Heart left ventricle (tissue), 16 donors: ENCODE measurements at regions not wholly inside any gene's neighbourhood (a gene's known extent, or its start where the extent isn't known, plus 50 kb on each side); places are given as distances from the start of the nearest gene placed in this dataset.

Experiments
- ATAC-seq, 4 donors: fragments of 200-7000 bp; cut with Tn5 transposase; one replicate each; pipeline ENCODE4 v1.9.1; 2020 to 2022; ENCODE audit warnings: moderate library complexity in 4 of 4, mild to moderate bottlenecking in 3 of 4, moderate number of reproducible peaks in 1 of 4
- DNase-seq, 5 donors: peaks; one replicate each; pipeline ENCODE4 v3.0.0-alpha.2; 2020
- H3K27ac ChIP-seq, 12 donors: fragments of 200-600 bp; sonication (generic) in 4 of 12; one replicate each; pipeline versions ENCODE4 v1.5.0 to v1.8.0; 2016 to 2022; ENCODE audit warnings: mild to moderate bottlenecking in 2 of 12
- H3K27me3 ChIP-seq, 9 donors: fragments of 200-600 bp; sonication (generic) in 2 of 9; one replicate each; pipeline versions ENCODE4 v1.5.1 to v1.8.0; 2016 to 2022; ENCODE audit warnings: mild to moderate bottlenecking in 3 of 9
- H3K36me3 ChIP-seq, 9 donors: fragments of 200-600 bp; sonication (generic) in 2 of 9; one replicate each; pipeline versions ENCODE4 v1.5.0 to v1.8.0; 2018 to 2022; ENCODE audit warnings: mild to moderate bottlenecking in 2 of 9
- H3K4me1 ChIP-seq, 12 donors: fragments of 200-600 bp; sonication (generic) in 4 of 12; one replicate each; pipeline versions ENCODE4 v1.5.0 to v1.8.0; 2016 to 2022; ENCODE audit warnings: mild to moderate bottlenecking in 3 of 12
- H3K4me3 ChIP-seq, 12 donors: fragments of 200-600 bp; sonication (generic) in 4 of 12; one replicate each; pipeline versions ENCODE4 v1.5.0 to v1.8.0; 2017 to 2022; ENCODE audit warnings: mild to moderate bottlenecking in 9 of 12, moderate library complexity in 4 of 12
- H3K9me3 ChIP-seq, 12 donors: fragments of 200-600 bp; sonication (generic) in 4 of 12; one replicate each; pipeline versions ENCODE4 v1.5.0 to v1.8.0; 2016 to 2022; ENCODE audit warnings: mild to moderate bottlenecking in 1 of 12
- CTCF ChIP-seq, 12 donors: fragments of 200-600 bp; sonication (generic) in 4 of 12; IDR thresholded peaks; one replicate each; pipeline versions ENCODE4 v1.5.0 to v1.8.0; 2018 to 2022; ENCODE audit warnings: antibody characterized with exemption in 12 of 12, mild to moderate bottlenecking in 5 of 12
- POLR2A ChIP-seq, 2 donors: fragments of 450-650 bp; IDR thresholded peaks; one replicate each; pipeline ENCODE4 v1.6.1; 2017; ENCODE audit warnings: antibody characterized with exemption in 2 of 2, mild to moderate bottlenecking in 2 of 2, moderate library complexity in 2 of 2
- WGBS, 4 donors: extraction: QIAGEN DNeasy Blood & Tissue Kit in 2 of 4; methylation state at CpG; one replicate each; pipeline versions ENCODE4 v1.1.5 to v1.1.7; 2013 to 2018; 5-methylcytosine and 5-hydroxymethylcytosine counted together
- intact Hi-C, 10 donors: fragments of 100-400 bp; cut with DNase I; formaldehyde crosslinking; loops; one replicate each; pipeline versions ENCODE4 v1.11.1 to v1.14.2; 2022
- donor health status: ischemic (EF 13 %, LVEDD 7.1; RV severe dilation, severe dysfunction).
- donor health status: healthy with polysubstance abuse.
- donor health status: DM: no; HTN: yes; CAD: no.
- donor health status: DM: no; HTN: no; CAD: no.
- donor health status: ischemic (EF 25% LVEDD 6.9; RV normal size, moderate dysfunction).
- donor health status: ischemic (EF 25% LVEDD 5.7; RV mildly dilated, moderate dysfunction).
- donor health status: healthy.
- donor health status: DM: yes; HTN: yes; CAD: no.
- donor health status: ischemic (EF 35%, LVEDD 5.7; RV mildly dilated, moderate dysfunction).
- donor health status: nonischemic (EF 11% LVEDD 7.7; RV severe dilation, severe dysfunction).
- donor health status: DM: yes; HTN: yes; CAD: no.
- donor health status: PGD.
- donor health status: ischemic (EF 29% LVEDD 5.4; RV normal size, mild dysfunction).
- donor health status: nonischemic (EF 23%, LVEDD 6.1; RV moderate dilation, normal function).

GRCh38 chr5:2191972-2192371 is 309.2 kb upstream of the IRX4 start:
- TF ChIP-seq CTCF (IDR thresholded peaks at IDR 0.05) (no peak), POLR2A (IDR thresholded peaks at IDR 0.05) (no peak)
- Histone ChIP-seq H3K36me3 (no peaks in the 10 kb centered on the region), H3K9me3 (peaks cover 0 to 20% (median 5%) of the 10 kb centered on the region in 12 donors), H3K27me3 (peaks cover 0 to 16% (median 0%) of the 10 kb centered on the region in 9 donors), H3K4me3 (no peak overlapping the region), H3K4me1 (no peaks in the 10 kb centered on the region), H3K27ac (no peak overlapping the region)
- DNase-seq (no peak), ATAC-seq (peak in 1 of 4 donors; percentile 18)
- intact Hi-C loops, result no loop called here
- 75 to 82% (median 76%) methylated on average over 6 of the region's 6 CpGs for WGBS, 4 donors

GRCh38 chr5:2190549-2190948 is 307.8 kb upstream of the IRX4 start:
- ATAC-seq, result no peak
- H3K9me3 ChIP-seq, result peaks cover 0 to 16% (median 2%) of the 10 kb centered on the region in 12 donors
- intact Hi-C loops, result no loop called here
- DNase-seq, result no peak
- no peak overlapping the region for H3K4me3 ChIP-seq
- WGBS, 4 donors, result 71 to 79% (median 75%) methylated on average over 9 of the region's 9 CpGs
- no peaks in the 10 kb centered on the region for H3K36me3 ChIP-seq
- peaks cover 0 to 19% (median 0%) of the 10 kb centered on the region in 9 donors for H3K27me3 ChIP-seq
- no peak overlapping the region for H3K27ac ChIP-seq
- TF ChIP-seq CTCF (IDR thresholded peaks at IDR 0.05), result no peak
- TF ChIP-seq POLR2A (IDR thresholded peaks at IDR 0.05), result no peak
- H3K4me1 ChIP-seq, result no peaks in the 10 kb centered on the region

GRCh38 chr5:2188661-2189060 is 305.9 kb upstream of the IRX4 start:
- H3K27me3 ChIP-seq, result peaks cover 0 to 21% (median 0%) of the 10 kb centered on the region in 9 donors
- no peak for ATAC-seq

GRCh38 chr5:2188137-2188536 is 305.4 kb upstream of the IRX4 start:
- Histone ChIP-seq H3K4me1 (no peaks in the 10 kb centered on the region), H3K36me3 (no peaks in the 10 kb centered on the region), H3K27ac (no peak overlapping the region), H3K4me3 (no peak overlapping the region), H3K9me3 (no peaks in the 10 kb centered on the region), H3K27me3 (peaks cover 0 to 21% (median 0%) of the 10 kb centered on the region in 9 donors)
- intact Hi-C loops, result no loop called here
- 87 to 91% (median 89%) methylated on average over 7 of the region's 7 CpGs for WGBS, 4 donors
- ATAC-seq, result no peak
- no peak for DNase-seq
- no peak for TF ChIP-seq CTCF (IDR thresholded peaks at IDR 0.05)

More at GRCh38 chr5:2188661-2189060, 305.9 kb upstream of the IRX4 start:
- Histone ChIP-seq H3K9me3 (no peaks in the 10 kb centered on the region), H3K4me3 (no peak overlapping the region), H3K4me1 (no peaks in the 10 kb centered on the region), H3K36me3 (no peaks in the 10 kb centered on the region), H3K27ac (no peak overlapping the region)
- no peak for TF ChIP-seq CTCF (IDR thresholded peaks at IDR 0.05)
- WGBS, 4 donors, result 80 to 88% (median 85%) methylated on average over 4 of the region's 4 CpGs
- peak in 1 of 5 donors; percentile 8 for DNase-seq
- intact Hi-C loops, result no loop called here
